GM20431 (cell line): ENCODE measurements at regions not wholly inside any gene's neighbourhood (a gene's known extent, or its start where the extent isn't known, plus 50 kb on each side); places are given as distances from the start of the nearest gene placed in this dataset.
"Not testable (repeated sequence)": the region's sequence is repeated elsewhere in the genome, so short reads cannot be mapped to it uniquely, and the experiment has no call there.

Source experiments
- in situ Hi-C: fragments of 300-500 bp; cut with MseI, MboI; formaldehyde crosslinking; loops from one replicate; pipeline ENCODE4 v1.15.0; 2020; ENCODE audit warnings: low sequenced_read_pairs; ENCODE audit not compliant: unreplicated experiment

DNA sequence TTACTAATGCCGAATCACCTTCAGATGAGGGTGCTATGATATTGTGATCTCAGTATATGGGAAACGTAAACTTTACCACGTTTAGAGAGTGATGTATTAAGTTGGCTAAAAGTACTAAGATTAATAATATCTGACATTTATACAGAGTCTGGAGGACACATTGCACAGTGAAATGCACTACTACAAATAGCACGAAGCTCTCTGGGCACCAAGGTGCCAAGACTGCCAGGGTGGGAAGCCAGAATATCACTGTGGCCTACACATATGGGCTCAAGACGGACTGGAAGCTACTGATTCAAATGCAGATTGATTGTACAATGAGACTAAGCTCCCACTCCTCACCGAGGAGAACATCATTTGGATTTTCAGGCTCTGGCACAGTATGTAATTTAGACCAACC, 113.3 kb upstream of the LIPC start:
- in situ Hi-C loops: no loop called here

DNA sequence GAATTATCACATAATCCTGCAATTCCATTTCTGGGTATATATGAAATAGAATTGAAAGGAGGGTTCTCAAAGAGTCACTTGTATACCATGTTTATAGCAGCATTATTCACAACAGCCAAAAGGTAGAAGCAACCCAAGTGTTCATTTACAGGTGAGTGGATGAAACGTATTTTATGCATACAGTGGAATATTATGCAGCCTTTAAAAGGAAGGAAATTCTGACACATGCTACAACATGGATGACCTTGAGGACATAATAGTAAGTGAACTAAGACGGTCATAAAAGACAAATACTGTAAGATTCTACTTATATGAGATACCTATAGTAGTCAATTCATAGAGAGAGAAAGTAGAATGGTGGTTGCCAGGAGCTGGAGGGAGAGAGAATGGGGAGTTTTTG, 110.8 kb upstream of the LIPC start:
- in situ Hi-C loops: no loop called here

DNA sequence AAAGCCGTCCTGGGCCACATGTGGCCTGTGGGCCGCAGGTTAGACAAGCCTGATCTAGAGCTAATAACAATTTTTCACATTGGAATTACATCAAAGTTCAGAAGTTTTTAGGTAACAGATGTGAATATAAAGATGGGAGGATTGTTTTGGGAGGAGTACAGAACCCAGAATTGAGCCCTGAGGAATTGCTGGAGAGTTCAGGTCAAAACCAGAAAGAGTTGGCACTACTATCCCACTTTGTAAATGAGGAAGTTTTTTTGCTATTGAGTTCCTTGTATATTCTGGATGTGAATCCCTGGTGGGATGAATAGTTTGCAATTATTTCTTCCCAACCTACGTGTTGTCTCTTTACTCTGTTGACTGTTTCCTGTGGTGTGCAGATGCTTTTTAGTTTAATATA, 109.5 kb upstream of the LIPC start:
- in situ Hi-C loops: no loop called here

DNA sequence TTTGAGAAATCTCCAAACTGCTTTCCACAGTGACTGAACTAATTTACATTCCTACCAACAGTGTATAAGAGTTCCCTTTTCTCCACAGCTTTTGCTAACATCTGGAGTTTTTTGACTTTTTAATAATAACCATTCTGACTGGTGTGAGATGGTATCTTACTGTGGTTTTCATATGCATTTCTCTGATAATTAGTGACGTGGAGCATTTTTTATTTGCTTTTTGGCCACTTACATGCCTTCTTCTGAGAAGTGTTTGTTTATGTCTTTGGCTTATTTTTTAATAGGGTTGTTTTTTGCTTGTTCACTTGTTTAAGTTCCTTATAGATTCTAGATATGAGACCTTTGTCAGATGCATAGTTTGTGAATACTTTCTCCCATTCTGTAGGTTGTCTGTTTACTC, 108.5 kb upstream of the LIPC start:
- in situ Hi-C loops: not testable (repeated sequence)

DNA sequence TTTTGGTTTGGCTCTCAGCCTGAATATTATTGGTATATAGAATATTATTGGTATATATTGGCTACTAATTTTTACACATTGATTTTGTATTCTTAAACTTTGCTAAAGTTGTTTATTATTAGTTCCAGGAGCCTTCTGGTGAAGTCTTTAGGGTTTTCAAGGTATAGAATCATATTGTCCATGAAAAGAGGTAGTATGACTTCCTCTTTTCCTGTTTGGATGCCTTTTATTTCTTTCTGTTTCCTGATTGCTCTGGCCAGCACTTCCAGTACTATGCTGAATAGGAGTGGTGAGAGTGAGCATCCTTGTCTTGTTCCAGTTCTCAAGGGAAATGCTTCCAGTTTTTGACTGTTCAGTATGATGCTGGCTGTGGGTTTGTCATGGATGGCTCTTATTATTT, 107.3 kb upstream of the LIPC start:
- in situ Hi-C loops: no loop called here

DNA sequence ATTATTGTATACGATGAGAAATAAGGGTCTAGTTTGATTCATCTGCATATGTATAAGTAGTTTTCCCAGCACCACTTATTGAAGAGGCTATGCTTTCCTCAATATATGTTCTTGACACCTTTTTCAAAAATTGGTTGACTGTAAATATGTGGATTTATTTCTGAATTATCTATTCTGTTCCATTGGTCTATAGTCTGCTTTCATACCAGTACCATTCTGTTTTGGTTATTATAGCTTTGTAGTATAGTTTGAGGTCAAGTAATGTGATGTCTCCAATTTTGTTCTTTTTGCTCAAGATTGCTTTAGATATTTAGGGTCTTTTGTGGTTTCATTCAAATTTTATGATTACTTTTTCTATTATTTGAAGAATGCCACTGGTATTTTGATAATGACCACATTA, 103.8 kb upstream of the LIPC start:
- in situ Hi-C loops: no loop called here

DNA sequence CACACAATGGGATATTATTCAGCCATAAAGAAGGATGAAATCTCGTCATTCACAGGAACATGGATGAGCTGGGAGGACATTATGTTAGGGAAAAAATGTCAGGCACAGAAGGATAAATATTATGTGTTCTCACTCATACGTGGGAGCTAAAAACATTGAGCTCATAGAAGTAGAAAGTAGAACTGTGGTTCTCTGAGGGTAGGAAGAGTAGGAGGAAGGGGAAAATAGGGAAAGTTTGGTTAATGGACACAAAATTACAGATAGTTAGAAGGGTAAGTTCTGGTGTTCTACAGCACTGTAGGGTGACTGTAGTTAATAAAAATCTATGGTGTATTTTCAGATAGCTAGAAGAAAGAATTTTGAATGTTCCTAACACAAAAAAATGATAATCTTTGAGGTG, 102.6 kb upstream of the LIPC start:
- in situ Hi-C loops: no loop called here

DNA sequence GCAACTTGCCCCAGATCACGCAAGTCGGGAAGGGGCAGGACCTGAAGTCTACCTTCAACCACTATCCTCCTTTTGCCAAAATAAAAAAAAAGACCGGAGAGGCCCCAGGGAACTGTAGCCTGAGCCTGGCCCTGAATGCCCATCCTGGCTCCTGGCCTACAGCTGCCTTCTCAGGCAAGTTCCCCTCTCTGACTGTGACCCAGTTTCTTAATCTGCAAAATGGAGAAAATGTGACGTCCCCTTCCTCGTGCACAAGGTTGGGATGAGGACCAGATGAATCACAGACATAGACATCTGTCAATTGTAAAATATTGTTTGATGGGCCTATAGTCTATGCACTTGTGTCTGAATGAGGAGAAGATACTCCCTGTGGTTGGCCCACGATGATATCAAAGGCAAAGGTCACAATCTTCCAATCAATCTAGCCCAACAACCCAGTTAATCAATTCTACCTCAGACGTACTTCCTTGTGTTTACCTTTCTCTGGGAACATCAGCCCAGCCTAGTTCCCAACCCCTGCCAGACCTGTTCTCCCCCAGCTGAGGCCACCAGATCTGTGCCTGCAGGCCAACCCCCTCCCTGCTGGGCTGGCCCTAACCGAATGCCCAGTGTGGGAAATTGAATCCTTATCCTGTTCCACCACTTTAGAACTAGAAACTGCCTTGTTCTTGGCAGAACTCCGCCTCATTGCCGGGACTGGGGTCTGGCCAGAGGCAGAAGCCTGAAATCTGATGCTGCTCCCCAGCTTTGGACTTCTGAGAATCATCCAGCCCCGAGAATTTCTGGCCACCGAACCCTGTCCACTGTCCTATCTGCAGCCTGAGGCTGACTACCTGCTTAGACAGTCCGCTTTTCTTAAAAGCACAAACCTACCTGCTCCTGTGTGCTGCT, 101.8 kb upstream of the LIPC start:
- in situ Hi-C loops: no loop called here

DNA sequence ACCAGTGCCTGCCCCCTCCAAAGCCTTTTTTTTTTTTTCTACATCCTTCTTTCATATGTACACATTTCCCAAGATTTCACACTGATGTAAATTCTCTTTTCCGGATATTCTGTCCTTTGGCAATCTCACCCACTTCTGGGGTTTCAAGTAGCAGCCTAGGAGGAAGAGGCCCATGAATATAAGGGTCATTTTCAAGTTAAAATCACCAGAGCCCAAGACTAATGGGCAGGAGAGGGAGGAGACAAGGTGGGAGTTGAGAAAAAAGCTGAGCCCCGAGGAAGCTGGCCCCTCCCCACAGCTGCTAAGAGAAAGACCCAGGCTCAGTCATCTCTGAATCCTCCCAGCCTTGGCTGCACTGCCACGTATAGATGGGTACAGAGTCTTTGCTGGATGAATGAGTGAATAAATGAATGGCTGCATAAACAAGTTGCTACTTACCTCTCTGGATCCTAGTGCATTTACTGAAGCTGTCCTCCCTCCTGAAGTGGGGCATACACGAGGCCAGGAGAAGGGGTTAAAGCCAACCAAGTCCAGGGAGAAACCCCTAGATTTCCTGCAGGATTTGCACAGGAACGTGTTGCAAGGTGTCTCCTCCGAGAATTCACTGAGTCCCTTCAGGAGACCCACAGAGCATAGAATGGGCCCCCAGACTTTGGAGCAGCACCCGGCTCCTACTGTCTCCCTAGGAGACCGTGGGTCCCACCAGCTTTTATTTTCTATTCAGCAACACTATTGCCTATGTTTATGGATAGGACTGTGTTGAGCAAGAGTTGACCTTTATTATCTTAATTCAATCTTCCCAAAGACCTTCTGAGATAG, 100.8 kb upstream of the LIPC start:
- in situ Hi-C loops: no loop called here

DNA sequence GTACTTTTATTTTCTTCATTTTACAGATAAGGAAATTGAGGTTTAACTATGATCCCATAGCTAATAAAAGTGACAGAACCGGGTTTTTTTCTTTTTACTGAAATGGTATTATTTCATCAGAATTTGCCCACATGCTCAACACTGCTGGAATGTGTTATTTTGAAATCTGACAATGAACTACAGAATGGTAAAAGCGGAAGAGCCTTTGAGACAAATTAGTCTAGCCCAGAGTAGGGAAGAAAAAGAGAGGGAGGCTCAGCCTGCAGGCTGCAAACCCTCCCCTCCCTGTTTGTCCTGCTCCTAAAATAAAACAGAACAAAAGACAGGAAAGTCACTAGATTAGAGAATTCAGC, 100.3 kb upstream of the LIPC start:
- in situ Hi-C loops: no loop called here

DNA sequence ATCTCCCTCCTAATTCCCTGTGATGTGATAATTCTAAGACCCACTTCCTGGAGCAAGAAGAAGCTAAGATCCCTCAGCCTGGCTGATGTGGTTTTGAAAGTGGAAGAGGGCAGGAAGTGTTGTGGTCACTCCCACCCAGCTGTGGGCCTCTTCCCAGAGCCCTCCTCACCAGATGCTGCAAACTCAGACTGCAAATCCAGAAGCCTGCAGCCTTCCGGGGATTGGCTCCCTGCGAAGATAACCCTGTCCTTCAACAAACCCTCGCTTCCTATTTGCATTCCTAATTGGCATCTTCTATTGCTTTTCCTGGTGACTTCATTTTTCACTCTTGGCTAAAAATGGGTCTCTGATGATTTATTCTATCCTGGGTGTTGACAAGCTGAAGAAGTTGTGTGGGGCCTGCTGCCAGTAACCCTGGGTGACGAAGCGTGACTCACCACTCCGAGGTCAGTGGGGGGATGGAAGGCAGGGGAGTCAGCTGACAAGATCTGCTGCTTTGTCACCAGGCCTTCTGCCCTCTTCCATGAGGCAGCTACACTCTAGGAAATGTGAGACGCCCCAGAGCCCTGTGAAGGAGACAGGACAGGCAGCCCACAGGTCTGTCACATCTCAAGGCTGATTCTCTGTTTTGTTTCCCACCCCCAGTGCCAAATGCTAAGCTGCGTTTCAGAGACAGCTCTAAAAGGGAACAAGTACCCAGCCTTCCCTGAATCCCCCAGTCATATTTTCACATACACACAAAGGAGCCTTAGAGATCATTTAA, 99.7 kb upstream of the LIPC start:
- in situ Hi-C loops: no loop called here

DNA sequence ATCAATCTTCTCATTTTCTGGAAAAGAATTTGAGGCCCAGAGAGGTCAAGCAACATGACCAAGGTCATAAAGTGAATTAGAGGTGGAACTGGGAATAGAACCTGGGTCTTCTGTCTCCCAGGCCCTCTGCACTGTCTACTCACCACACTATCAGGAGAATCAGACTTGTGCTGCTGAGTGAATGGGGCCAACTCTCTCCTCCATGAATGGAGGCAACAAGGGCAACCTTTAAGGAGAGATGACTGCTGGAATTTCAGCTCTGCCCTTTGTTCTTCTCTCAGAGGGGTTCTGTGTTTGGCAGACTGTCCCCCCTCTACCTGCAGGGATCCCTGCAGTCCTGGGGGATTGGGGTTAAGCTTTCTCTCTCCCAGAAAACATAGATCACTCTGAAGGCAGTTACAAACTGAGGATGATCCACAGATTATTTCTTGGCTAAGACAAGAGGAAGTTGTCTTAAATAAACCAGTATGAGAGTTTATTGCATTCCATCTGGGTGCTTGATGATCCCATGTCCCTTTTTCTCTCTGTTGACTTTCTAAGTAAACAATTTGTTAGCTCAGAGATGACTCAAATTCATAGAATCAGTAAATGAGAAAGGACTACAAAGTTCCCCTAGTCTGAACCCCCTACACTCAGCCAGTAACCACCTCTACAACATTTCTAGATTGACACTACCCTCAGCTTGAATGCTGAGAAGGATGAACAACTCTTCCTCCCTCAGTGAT, 99.0 kb upstream of the LIPC start:
- in situ Hi-C loops: no loop called here

DNA sequence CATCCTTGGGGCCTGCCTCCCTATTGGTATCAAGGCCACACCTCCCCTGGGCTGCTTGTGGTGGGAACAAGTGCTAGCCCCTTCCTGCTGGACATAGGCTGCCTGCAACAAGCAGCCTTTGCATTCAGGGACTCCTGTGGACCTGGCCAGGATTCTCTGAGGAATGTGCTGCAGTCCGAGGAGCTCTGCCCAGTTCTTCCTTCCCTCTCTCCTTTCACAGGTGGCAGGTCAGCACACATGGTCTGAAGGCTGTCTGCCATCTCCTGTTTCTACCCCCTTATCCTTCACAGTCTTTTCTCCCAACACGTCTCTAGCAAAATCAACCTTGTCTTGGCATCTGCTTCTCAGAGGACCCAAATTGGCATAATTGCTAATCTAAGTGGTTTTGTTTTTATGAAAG, 97.0 kb upstream of the LIPC start:
- in situ Hi-C loops: no loop called here

DNA sequence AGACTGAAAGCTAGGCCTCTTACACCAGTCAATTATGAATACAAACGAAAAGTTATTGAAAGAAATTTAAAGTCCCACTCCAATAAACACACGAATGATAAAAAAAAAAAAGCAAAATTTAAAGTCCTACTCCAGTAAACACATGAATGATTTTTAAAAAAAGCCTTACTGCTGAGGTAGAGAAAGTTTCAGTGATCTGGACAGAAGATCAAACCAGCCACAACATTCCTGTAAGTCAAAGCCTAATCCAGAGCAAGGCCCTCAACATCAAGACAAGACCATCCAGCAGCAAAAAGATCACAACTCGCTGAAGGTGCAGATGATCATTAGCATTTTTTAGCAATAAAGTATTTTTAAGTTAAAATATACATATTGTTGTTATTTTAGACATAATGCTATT, 95.6 kb upstream of the LIPC start:
- in situ Hi-C loops: no loop called here

DNA sequence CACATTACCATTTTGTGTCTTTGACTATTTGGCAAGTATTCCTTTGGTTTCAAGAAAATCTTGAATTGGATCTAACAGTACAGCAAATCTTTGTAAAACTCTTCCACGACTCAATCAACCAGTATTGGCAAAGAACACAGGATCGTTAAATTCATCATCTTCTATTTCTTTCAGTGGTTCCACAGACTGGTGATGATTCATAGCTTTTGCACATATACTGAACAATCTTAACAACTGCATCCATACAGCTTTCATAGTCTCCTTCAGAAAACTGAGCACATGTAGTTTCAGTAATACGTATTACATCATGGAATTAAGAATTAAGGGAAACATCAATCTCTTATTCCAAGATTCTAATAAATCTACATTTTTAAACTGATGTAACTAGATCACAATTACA, 91.6 kb upstream of the LIPC start:
- in situ Hi-C loops: no loop called here

DNA sequence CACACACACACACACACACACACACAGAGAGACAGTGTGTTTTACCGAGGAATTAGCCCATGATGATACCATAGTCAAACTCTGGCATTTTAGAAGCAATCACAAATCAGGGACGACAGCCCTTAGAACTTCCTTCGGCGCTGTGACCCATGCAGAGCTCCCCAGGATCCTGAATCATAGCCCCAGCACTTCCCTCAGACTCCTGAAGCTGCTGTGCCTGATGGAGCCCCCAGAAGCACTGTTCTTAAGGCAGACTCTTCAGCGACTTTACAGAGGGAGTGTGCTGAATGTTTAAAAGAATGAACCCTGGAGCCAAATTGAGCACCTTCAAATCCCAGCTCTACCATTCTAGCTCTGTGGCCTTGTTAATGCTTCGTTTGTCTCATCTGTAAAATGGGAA, 89.3 kb upstream of the LIPC start:
- in situ Hi-C loops: no loop called here

DNA sequence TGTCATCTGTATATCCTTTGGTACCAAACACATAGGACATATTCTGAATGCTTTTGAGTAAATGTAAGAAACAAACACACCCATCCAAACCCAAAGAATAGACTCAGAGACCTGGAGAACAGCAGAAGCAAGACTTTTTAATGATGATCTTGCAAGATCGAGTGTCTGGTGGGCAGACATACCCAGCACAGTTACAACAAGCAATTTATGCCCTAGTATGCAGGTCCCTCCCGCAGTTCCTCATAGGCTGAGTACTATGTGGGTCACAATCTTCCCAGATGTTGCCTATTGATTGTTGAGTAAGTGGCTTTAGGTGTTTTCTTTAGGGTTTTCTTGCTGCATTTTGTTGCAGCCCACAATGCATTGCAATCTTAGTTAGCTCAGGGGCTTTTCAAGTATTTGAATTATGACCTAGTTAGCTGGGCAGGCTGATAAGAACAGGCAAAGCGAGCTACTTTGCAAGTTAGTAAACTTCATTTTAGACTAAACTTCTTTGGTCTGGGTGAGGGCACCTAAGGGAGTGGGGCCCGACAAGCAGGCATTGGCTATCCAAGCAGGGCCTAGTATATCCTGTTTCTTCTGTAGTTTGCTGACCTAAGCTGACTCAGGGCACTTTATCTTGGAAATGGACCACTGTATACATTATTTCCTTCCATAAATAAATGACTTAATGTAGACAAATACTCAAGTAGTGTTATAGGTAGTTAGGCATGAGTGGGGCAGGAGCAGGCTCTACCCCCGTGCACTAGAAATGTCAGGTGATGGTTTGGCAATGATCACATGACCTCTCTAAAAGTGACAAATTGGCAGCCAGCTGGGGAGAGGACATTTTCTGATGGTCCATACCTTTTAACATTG, 87.3 kb upstream of the LIPC start:
- in situ Hi-C loops: no loop called here

DNA sequence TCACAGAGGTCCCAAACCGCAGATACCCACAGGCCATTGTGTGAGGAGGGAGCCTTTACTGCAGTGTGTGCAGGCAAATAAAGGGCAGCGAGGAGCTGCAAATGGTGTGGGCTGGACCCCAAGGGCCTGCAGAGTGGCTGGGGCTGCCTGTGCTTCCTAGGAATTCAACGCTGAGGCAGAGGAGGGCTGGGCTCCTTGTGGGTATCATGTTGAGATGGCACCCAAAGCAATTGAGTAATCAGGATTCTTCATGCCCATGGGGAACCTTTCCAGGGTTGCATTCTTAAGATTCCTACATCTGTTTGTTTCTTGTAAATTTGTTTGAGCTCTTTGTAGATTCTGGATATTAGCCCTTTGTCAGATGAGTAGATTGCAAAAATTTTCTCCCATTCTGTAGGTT, 85.4 kb upstream of the LIPC start:
- in situ Hi-C loops: no loop called here

DNA sequence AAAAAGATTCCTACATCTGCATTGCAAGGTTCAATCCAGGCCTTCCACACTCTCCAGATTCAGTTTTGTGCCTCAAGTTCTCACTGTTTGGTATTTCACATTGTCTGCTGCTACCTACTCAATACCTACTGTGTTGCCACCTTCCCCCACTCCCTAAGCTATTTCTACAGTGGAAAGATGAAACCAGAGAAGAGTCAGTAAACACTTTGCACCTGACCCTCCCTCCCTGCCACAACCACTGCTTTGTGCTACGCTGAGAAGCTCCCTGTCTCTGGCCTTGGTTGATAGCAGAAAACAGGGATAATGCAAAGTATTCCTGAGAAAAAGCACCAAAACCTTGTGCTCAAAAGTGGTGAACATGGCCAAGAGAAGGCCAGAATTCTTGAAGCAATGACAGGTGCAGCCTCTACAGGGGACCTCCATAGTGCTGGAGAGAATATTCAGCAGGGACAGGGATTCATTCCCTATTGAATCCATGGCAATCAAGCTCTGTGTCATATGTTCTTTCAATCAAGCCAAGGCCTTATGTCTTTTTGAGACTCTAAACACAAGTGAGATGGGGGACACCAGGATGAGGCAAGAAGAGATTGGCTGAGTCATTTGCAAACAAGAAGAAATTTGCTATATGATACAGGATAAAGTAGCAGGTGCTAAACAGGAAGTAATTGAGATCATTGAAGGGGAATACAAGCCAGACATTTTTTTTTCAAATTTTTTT, 83.5 kb upstream of the LIPC start:
- in situ Hi-C loops: no loop called here
